GM19467 (cell line): ENCODE measurements at regions not wholly inside any gene's neighbourhood (a gene's known extent, or its start where the extent isn't known, plus 50 kb on each side); places are given as distances from the start of the nearest gene placed in this dataset.
"Not testable (repeated sequence)": the region's sequence is repeated elsewhere in the genome, so short reads cannot be mapped to it uniquely, and the experiment has no call there.

Experiments used
- ATAC-seq: cut with Tn5 transposase; IDR thresholded peaks from one replicate; pipeline ENCODE4 v1.9.1; 2021; ENCODE audit warnings: mild to moderate bottlenecking, moderate library complexity; ENCODE audit not compliant: unreplicated experiment

GRCh38 chr2:175432021-175432420 lies 250.5 kb upstream of the ATP5MC3 start:
- no peak for ATAC-seq

GRCh38 chr2:175431101-175431946 lies 249.8 kb upstream of the ATP5MC3 start:
- ATAC-seq = no peak

- no peak for ATAC-seq
Observed at GRCh38 chr2:175430236-175430635, 248.7 kb upstream of the ATP5MC3 start.

- no peak for ATAC-seq
Observed at GRCh38 chr2:175418224-175418835, 236.8 kb upstream of the ATP5MC3 start.

GRCh38 chr2:175414882-175415487 lies 233.5 kb upstream of the ATP5MC3 start:
- ATAC-seq = no peak

GRCh38 chr2:175414191-175414881 lies 232.8 kb upstream of the ATP5MC3 start:
- ATAC-seq = no peak

GRCh38 chr2:175410941-175411340 lies 229.4 kb upstream of the ATP5MC3 start:
- not testable (repeated sequence) for ATAC-seq

- no peak for ATAC-seq
Observed at GRCh38 chr2:175404839-175405238, 223.3 kb upstream of the ATP5MC3 start.

- ATAC-seq = no peak
Observed at GRCh38 chr2:175403599-175404221, 222.2 kb upstream of the ATP5MC3 start.

GRCh38 chr2:175402571-175402970 lies 221.1 kb upstream of the ATP5MC3 start:
- ATAC-seq = no peak

GRCh38 chr2:175401956-175402469 lies 220.5 kb upstream of the ATP5MC3 start:
- no peak for ATAC-seq

- ATAC-seq = no peak
Observed at GRCh38 chr2:175400975-175401374, 219.5 kb upstream of the ATP5MC3 start.

GRCh38 chr2:175399326-175399725 lies 217.8 kb upstream of the ATP5MC3 start:
- ATAC-seq = no peak

- ATAC-seq = no peak
Observed at GRCh38 chr2:175398848-175399247, 217.3 kb upstream of the ATP5MC3 start.

GRCh38 chr2:175396696-175397095 lies 215.2 kb upstream of the ATP5MC3 start:
- ATAC-seq = no peak

- ATAC-seq = no peak
Observed at GRCh38 chr2:175393851-175394250, 212.3 kb upstream of the ATP5MC3 start.

- ATAC-seq = no peak
Observed at GRCh38 chr2:175383286-175383685, 201.8 kb upstream of the ATP5MC3 start.

GRCh38 chr2:175373729-175374128 lies 192.2 kb upstream of the ATP5MC3 start:
- ATAC-seq = no peak

GRCh38 chr2:175372704-175373701 lies 191.5 kb upstream of the ATP5MC3 start:
- no peak for ATAC-seq
